ENCODE measurements at regions not wholly inside any gene's neighbourhood (a gene's known extent, or its start where the extent isn't known, plus 50 kb on each side); places are given as distances from the start of the nearest gene placed in this dataset.

DNA sequence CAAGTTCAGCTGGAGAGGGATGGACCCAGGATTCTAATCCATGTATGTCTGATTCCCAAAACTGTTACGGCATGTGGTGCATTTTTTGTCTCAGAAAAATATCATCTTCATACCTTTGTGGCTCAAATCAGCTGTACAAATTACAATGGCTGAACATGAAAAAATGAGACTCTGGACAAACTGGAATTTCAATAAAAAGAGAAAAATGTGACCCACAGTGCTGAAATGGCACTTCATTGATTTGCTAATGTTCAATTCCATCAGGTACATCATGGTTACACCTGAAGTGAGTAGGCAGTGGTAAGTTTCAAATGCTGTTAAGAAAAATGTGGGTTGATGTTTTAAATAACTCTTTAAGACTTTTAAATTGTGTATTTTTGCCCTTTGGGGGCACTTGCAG lies 165.6 kb upstream of the CAND1 start:
- Histone ChIP-seq H3K27me3 (ENCODE audit: insufficient read depth, low read length) (no peaks in the 10 kb centered on the region), H3K79me2 (ENCODE audit: insufficient read depth, low read length) (no peaks in the 10 kb centered on the region), H3K4me1 (ENCODE audit: insufficient read depth, low read length) (no peaks in the 10 kb centered on the region), H3K9me3 (ENCODE audit: control insufficient read depth, low read depth, low read length) (no peaks in the 10 kb centered on the region), H3K79me1 (ENCODE audit: insufficient read depth, low read depth, low read length, poor library complexity, severe bottlenecking) (no peaks in the 10 kb centered on the region), H4K91ac (ENCODE audit: insufficient read length, low read depth, low read length) (no peak overlapping the region), H3K9ac (ENCODE audit: extremely low read depth, insufficient read length, low read length) (no peak overlapping the region), H2AK5ac (ENCODE audit: insufficient read length, low read length) (no peak overlapping the region), H3K4ac (ENCODE audit: low read depth, low read length) (no peak overlapping the region), H2AFZ (ENCODE audit: low read length) (no peak overlapping the region), H2BK12ac (ENCODE audit: insufficient read length, low read depth, low read length) (no peak overlapping the region), H4K8ac (replicated peaks; ENCODE audit: insufficient read length, low read depth, low read length) (no peak overlapping the region), H3K27ac (ENCODE audit: insufficient read length, low read depth, low read length) (no peak overlapping the region), H2BK15ac (ENCODE audit: low read depth, low read length) (no peak overlapping the region), H2BK5ac (ENCODE audit: insufficient read length, low read length) (no peak overlapping the region), H4K20me1 (ENCODE audit: control insufficient read depth, insufficient read depth, insufficient read length) (no peaks in the 10 kb centered on the region), H3K14ac (ENCODE audit: insufficient read depth, low read length) (no peak overlapping the region), H3K23me2 (ENCODE audit: insufficient read length, low read depth, low read length, poor library complexity, severe bottlenecking) (no peaks in the 10 kb centered on the region), H3K4me2 (ENCODE audit: insufficient read depth, insufficient read length, low read length) (no peak overlapping the region), H3K18ac (ENCODE audit: insufficient read length, low read depth, low read length) (no peak overlapping the region), H3K23ac (ENCODE audit: insufficient read length, low read depth, low read length) (no peak overlapping the region), H3T11ph (ENCODE audit: low read length) (no peak overlapping the region), H4K5ac (ENCODE audit: insufficient read length, low read depth, low read length) (no peak overlapping the region), H2BK20ac (ENCODE audit: low read depth, low read length, poor library complexity, severe bottlenecking) (no peak overlapping the region), H2BK120ac (ENCODE audit: low read depth, low read length, poor library complexity, severe bottlenecking) (no peak overlapping the region), H3K56ac (ENCODE audit: insufficient read length, low read depth, low read length) (no peak overlapping the region)
- TF ChIP-seq, protein P1, sequence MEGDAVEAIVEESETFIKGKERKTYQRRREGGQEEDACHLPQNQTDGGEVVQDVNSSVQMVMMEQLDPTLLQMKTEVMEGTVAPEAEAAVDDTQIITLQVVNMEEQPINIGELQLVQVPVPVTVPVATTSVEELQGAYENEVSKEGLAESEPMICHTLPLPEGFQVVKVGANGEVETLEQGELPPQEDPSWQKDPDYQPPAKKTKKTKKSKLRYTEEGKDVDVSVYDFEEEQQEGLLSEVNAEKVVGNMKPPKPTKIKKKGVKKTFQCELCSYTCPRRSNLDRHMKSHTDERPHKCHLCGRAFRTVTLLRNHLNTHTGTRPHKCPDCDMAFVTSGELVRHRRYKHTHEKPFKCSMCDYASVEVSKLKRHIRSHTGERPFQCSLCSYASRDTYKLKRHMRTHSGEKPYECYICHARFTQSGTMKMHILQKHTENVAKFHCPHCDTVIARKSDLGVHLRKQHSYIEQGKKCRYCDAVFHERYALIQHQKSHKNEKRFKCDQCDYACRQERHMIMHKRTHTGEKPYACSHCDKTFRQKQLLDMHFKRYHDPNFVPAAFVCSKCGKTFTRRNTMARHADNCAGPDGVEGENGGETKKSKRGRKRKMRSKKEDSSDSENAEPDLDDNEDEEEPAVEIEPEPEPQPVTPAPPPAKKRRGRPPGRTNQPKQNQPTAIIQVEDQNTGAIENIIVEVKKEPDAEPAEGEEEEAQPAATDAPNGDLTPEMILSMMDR (conservative IDR thresholded peaks at IDR 0.05), result no peak
- DNase-seq, result no peak
- H3K9me3 Mint-ChIP-seq, result peaks cover 3 to 7% of the 10 kb centered on the region in 2 experiments; a peak in 3 of 5 replicates
- H3K4me1 Mint-ChIP-seq, result peaks cover 2 to 4% of the 10 kb centered on the region in 2 experiments
- WGBS (ENCODE audit: extremely low coverage, insufficient read length, low lambda C conversion rate), result no CpG with 5 or more reads among the region's 1 CpG
- no peaks in the 10 kb centered on the region; a peak in 1 of 7 replicates for H3K36me3 Mint-ChIP-seq (ENCODE audit: insufficient read depth in 1 of 3, low read depth in 3 of 3)
- H3K27ac Mint-ChIP-seq, result no peak overlapping the region
- H3K4me3 Mint-ChIP-seq, result no peak overlapping the region
- no peaks in the 10 kb centered on the region for H3K27me3 Mint-ChIP-seq (ENCODE audit: low read depth)
